AG04449 (cell line): ENCODE measurements at regions not wholly inside any gene's neighbourhood (a gene's known extent, or its start where the extent isn't known, plus 50 kb on each side); places are given as distances from the start of the nearest gene placed in this dataset.

Source experiments
- CTCF ChIA-PET: fragments of 350-600 bp; formaldehyde crosslinking; extraction: SDS; loops from one replicate; lab custom pipeline; 2021; ENCODE audit warnings: antibody characterized with exemption; lab: Yijun Ruan, JAX
- POLR2A ChIA-PET: fragments of 400-600, 350-600 bp; formaldehyde crosslinking; extraction: SDS; loops from one replicate; lab custom pipeline; 2020; ENCODE audit warnings: antibody characterized with exemption, inconsistent platforms; lab: Yijun Ruan, JAX
- DNase-seq: peaks from one replicate; pipeline ENCODE4 v3.0.0-alpha.2; 2010; ENCODE audit warnings: low read depth, low spot score
- H3K4me3 ChIP-seq: 2 replicates; pipeline ENCODE4 v1.5.1; 2011; ENCODE audit warnings: low read depth, mild to moderate bottlenecking, control low read depth, low read length
- TF ChIP-seq, protein P1 (sequence below): IDR thresholded peaks from one replicate; pipeline ENCODE4 v1.5.1; 2011; ENCODE audit warnings: mild to moderate bottlenecking, moderate library complexity, low read length, control low read depth, inconsistent platforms; ENCODE audit not compliant: insufficient read depth; ENCODE audit errors: missing control alignments

DNA sequence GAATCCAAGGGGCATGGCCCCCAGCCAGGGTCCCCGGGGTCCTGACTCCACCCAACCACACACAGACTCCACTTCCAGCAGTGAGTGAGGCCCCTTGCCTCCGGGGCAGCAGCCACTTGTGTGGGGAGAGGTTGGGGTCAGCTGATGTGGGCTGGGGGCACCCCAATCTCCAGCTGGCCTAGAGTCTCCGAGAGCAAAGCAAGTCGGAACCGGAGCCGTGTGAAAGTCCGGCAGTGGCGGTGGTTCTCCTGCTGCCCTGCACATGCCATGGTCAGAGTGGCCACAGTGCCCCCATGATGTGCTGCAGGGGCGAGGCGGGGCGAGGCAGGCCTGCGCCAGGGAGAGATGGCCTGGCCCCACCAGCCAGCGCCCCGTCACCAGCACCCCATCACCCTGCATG lies 74.6 kb downstream of the PDGFA start:
- DNase-seq = no peak
- POLR2A ChIA-PET = no interaction called here
- CTCF ChIA-PET = no interaction called here
- no peak overlapping the region for H3K4me3 ChIP-seq
- TF ChIP-seq, protein P1, sequence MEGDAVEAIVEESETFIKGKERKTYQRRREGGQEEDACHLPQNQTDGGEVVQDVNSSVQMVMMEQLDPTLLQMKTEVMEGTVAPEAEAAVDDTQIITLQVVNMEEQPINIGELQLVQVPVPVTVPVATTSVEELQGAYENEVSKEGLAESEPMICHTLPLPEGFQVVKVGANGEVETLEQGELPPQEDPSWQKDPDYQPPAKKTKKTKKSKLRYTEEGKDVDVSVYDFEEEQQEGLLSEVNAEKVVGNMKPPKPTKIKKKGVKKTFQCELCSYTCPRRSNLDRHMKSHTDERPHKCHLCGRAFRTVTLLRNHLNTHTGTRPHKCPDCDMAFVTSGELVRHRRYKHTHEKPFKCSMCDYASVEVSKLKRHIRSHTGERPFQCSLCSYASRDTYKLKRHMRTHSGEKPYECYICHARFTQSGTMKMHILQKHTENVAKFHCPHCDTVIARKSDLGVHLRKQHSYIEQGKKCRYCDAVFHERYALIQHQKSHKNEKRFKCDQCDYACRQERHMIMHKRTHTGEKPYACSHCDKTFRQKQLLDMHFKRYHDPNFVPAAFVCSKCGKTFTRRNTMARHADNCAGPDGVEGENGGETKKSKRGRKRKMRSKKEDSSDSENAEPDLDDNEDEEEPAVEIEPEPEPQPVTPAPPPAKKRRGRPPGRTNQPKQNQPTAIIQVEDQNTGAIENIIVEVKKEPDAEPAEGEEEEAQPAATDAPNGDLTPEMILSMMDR = no peak

- no peak overlapping the region for H3K4me3 ChIP-seq
- POLR2A ChIA-PET = no interaction called here
- CTCF ChIA-PET = no interaction called here
- TF ChIP-seq, protein P1 = no peak
- no peak for DNase-seq
These were observed 73.9 kb downstream of the PDGFA start for GRCh38 chr7:445563-446288.

- H3K4me3 ChIP-seq = no peak overlapping the region
- CTCF ChIA-PET = no interaction called here
- POLR2A ChIA-PET = no interaction called here
- TF ChIP-seq, protein P1 = no peak
- no peak for DNase-seq
These were observed 73.2 kb downstream of the PDGFA start for GRCh38 chr7:446289-446935.
